ENCODE measurements at regions not wholly inside any gene's neighbourhood (a gene's known extent, or its start where the extent isn't known, plus 50 kb on each side); places are given as distances from the start of the nearest gene placed in this dataset.

GRCh38 chrX:84715315-84715714 lies 213.1 kb upstream of the HDX start:
- no peak for TF ChIP-seq CTCF (IDR thresholded peaks at IDR 0.05; ENCODE audit: low read depth, low read length)
- H3K4me3 ChIP-seq (ENCODE audit: low read depth, low read length), result no peak overlapping the region

GRCh38 chrX:84717343-84717742 lies 215.1 kb upstream of the HDX start:
- no peak for TF ChIP-seq CTCF (IDR thresholded peaks at IDR 0.05; ENCODE audit: low read depth, low read length)
- H3K4me3 ChIP-seq (ENCODE audit: low read depth, low read length), result no peak overlapping the region

- TF ChIP-seq CTCF (IDR thresholded peaks at IDR 0.05; ENCODE audit: low read depth, low read length), result no peak
- H3K4me3 ChIP-seq (ENCODE audit: low read depth, low read length), result no peak overlapping the region
Measured at GRCh38 chrX:84721416-84721815, 219.2 kb upstream of the HDX start.

- H3K4me3 ChIP-seq (ENCODE audit: low read depth, low read length), result no peak overlapping the region
- TF ChIP-seq CTCF (IDR thresholded peaks at IDR 0.05; ENCODE audit: low read depth, low read length), result no peak
Measured at GRCh38 chrX:84724576-84724975, 222.3 kb upstream of the HDX start.

GRCh38 chrX:84729408-84729807 lies 227.2 kb upstream of the HDX start:
- H3K4me3 ChIP-seq (ENCODE audit: low read depth, low read length), result no peak overlapping the region
- no peak for TF ChIP-seq CTCF (IDR thresholded peaks at IDR 0.05; ENCODE audit: low read depth, low read length)

GRCh38 chrX:84729809-84730208 lies 227.6 kb upstream of the HDX start:
- no peak overlapping the region for H3K4me3 ChIP-seq (ENCODE audit: low read depth, low read length)
- peak; percentile 74 for TF ChIP-seq CTCF (IDR thresholded peaks at IDR 0.05; ENCODE audit: low read depth, low read length)

GRCh38 chrX:84735025-84735424 lies 232.8 kb upstream of the HDX start:
- H3K4me3 ChIP-seq (ENCODE audit: low read depth, low read length), result no peak overlapping the region
- no peak for TF ChIP-seq CTCF (IDR thresholded peaks at IDR 0.05; ENCODE audit: low read depth, low read length)

Data from WI38 (cell line).